ENCODE measurements at regions not wholly inside any gene's neighbourhood (a gene's known extent, or its start where the extent isn't known, plus 50 kb on each side); places are given as distances from the start of the nearest gene placed in this dataset.

DNA sequence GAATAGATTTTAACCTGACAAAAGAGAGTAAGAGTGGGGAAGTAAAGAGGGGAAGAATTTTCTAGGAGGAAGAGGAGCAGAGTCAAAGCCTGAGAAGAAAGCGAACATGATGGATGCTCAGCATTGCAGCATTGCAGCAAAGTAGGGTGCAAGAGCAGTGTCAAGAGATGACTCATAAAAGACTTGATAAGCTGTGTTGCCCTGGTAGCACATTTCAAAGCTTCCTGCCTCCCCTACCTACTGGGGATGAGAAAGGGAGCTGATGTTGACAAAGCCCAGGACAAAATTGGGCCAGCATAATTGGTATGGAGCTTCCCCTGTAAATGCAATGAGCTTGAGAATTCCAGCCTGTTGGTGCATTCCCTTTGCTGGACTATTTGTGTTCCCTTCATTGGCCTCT is 121.6 kb upstream of the ST8SIA2 start:
- in situ Hi-C loops (cut with MboI; ENCODE audit: low pct_unique_long_range_greater_than_20kb in 2 of 9, low sequenced_read_pairs in 9 of 9, unreplicated experiment in 9 of 9) = no loop called here
- peaks cover 15 to 21% of the 10 kb centered on the region in 2 donors for H3K4me1 ChIP-seq (replicated peaks in 1 of 2)
- no peak overlapping the region for H3K4me3 ChIP-seq
- 57 to 100% (median 100%) methylated on average over 1 of the region's 1 CpG; no CpG with 5 or more reads in 3 of the 10 experiments for WGBS, 10 experiments
- H3K27ac ChIP-seq = no peak overlapping the region
- ATAC-seq (replicated peaks in 6 of 8) = no peak

DNA sequence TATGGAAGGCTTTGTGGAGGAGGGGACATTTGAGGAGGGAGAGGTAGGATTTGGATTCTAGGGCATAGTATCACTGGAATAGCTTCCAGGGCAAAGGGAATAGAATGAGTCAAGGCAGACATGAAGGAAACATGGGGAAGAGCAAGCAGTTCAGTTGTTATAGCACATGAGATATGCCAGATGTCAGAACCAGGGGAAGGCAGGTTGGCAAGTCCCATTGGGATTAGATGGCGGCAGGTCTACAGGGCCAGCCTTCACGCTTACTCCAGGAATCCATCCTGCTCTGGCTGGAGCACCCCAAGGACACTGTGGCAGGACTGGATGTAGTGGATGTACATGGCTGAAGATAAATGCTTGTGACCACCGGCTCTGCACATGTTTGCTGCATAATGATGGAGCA is 120.4 kb upstream of the ST8SIA2 start:
- peak in 2 of 8 experiments; percentile 35 to 42 for ATAC-seq (replicated peaks in 6 of 8)
- 15 to 100% (median 83%) methylated on average over 1 to 3 of the region's 3 CpGs; no CpG with 5 or more reads in 5 of the 10 experiments for WGBS, 10 experiments
- in situ Hi-C loops (cut with MboI; ENCODE audit: low pct_unique_long_range_greater_than_20kb in 2 of 9, low sequenced_read_pairs in 9 of 9, unreplicated experiment in 9 of 9) = no loop called here

DNA sequence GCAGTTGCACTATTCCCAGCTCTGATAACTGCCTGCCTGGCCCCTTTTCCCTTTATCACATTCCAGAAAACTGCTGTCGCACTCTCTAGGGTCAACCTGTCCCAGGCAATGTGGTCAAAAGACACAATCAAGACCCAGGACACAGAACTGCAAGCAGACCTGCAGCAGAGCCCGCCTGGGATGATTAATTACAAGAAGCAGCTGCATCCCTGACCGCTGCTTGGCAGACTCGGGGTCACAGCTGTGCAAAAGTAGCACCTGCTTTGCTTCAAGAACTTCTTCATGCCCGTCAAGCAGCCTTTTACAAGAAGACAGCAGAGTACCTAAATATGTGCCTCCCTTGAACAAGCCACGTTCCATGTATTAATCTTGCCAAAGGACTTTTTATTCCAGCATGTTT is 120.0 kb upstream of the ST8SIA2 start:
- peak in 3 of 8 experiments; percentile 65 to 76 (median 72) for ATAC-seq (replicated peaks in 6 of 8)
- Histone ChIP-seq H3K4me3 (no peak overlapping the region), H3K27ac (no peak overlapping the region), H3K4me1 (replicated peaks in 1 of 2) (peaks cover 8 to 12% of the 10 kb centered on the region in 2 donors)
- 0 to 73% (median 53%) methylated on average over 1 to 4 of the region's 6 CpGs; no CpG with 5 or more reads in 4 of the 10 experiments for WGBS, 10 experiments
- in situ Hi-C loops (cut with MboI; ENCODE audit: low pct_unique_long_range_greater_than_20kb in 2 of 9, low sequenced_read_pairs in 9 of 9, unreplicated experiment in 9 of 9) = no loop called here

More for the DNA sequence above, 120.4 kb upstream of the ST8SIA2 start:
- peaks cover 8 to 12% of the 10 kb centered on the region in 2 donors for H3K4me1 ChIP-seq (replicated peaks in 1 of 2)
- H3K4me3 ChIP-seq = no peak overlapping the region
- no peak overlapping the region for H3K27ac ChIP-seq

DNA sequence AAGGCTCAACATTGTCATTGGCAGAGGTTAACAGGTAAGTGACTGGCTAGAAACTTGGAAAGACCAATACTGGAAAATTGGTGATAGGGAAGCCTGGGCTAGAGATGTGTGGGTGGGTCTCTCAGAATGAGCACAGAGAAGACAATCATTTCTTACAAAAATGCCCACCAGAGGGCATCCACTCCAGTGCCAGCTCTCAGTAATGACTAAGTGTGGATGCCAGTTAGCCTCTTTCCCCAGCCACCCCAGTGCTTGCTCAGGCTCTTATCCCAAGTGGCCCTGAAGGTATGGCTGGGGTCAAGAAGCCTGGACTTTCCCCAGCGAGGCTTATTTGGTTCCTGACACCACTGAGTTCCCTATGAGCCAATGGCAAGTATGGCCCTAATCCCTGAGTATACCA is 115.9 kb upstream of the ST8SIA2 start:
- peak in 4 of 8 experiments; percentile 46 to 84 (median 64) for ATAC-seq (replicated peaks in 6 of 8)
- in situ Hi-C loops (cut with MboI; ENCODE audit: low pct_unique_long_range_greater_than_20kb in 2 of 9, low sequenced_read_pairs in 9 of 9, unreplicated experiment in 9 of 9) = no loop called here
- WGBS, 10 experiments = 83% methylated on average over 1 of the region's 1 CpG; no CpG with 5 or more reads in 9 of the 10 experiments
- Histone ChIP-seq H3K4me3 (no peak overlapping the region), H3K27ac (no peak overlapping the region), H3K4me1 (replicated peaks in 1 of 2) (peaks cover 8 to 12% of the 10 kb centered on the region in 2 donors)

DNA sequence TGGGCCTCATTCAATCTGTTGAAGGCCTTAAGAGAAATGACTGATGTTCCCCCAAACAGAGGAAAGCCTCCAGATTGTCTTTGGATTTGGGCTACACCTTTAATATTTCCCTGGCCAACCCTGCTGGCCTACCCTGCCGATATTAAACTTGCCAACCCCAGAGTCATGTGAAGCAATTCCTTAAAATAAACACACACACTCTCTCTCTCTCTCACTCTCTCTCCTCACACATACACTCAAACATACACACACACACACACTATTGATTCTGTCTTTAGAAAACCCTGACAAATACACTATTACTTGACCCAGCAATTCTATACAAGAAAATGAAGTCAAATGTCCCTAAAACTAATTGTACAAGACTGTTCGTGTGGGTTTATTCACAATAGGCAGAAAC is 109.9 kb upstream of the ST8SIA2 start:
- peak in 4 of 8 experiments; percentile 45 to 69 (median 63) for ATAC-seq (replicated peaks in 6 of 8)
- 6 to 85% (median 63%) methylated on average over 1 to 2 of the region's 2 CpGs; no CpG with 5 or more reads in 1 of the 10 experiments for WGBS, 10 experiments

DNA sequence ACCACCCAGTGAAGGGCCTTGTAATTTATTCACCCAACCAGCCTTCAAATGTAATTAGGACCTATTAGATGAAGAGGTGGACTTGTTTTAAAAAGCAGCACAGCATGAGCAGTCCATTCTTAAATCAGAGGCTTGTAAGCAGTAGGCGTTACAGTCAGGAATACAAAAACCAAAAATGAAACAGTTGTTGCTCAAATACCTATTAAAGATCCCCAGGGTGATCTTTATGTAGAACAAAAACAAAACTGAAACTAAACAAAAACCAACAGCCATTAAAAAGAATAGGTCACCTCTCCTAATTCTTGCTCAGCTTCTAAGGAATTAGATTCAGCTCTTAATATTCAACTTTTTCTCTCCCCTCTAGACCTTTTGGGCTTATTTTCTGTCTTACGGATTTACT is 104.9 kb upstream of the ST8SIA2 start:
- H3K27ac ChIP-seq = no peak overlapping the region
- in situ Hi-C loops (cut with MboI; ENCODE audit: low pct_unique_long_range_greater_than_20kb in 2 of 9, low sequenced_read_pairs in 9 of 9, unreplicated experiment in 9 of 9) = no loop called here
- no peak overlapping the region for H3K4me3 ChIP-seq
- no peak for ATAC-seq (replicated peaks in 6 of 8)
- H3K4me1 ChIP-seq (replicated peaks in 1 of 2) = peaks cover 9 to 10% of the 10 kb centered on the region in 2 donors
- 0 to 100% (median 70%) methylated on average over 1 to 2 of the region's 2 CpGs; no CpG with 5 or more reads in 1 of the 10 experiments for WGBS, 10 experiments

More for the DNA sequence above, 109.9 kb upstream of the ST8SIA2 start:
- no peak overlapping the region for H3K4me3 ChIP-seq
- in situ Hi-C loops (cut with MboI; ENCODE audit: low pct_unique_long_range_greater_than_20kb in 2 of 9, low sequenced_read_pairs in 9 of 9, unreplicated experiment in 9 of 9) = no loop called here
- no peak overlapping the region for H3K27ac ChIP-seq
- H3K4me1 ChIP-seq (replicated peaks in 1 of 2) = peaks cover 8 to 11% of the 10 kb centered on the region in 2 donors

DNA sequence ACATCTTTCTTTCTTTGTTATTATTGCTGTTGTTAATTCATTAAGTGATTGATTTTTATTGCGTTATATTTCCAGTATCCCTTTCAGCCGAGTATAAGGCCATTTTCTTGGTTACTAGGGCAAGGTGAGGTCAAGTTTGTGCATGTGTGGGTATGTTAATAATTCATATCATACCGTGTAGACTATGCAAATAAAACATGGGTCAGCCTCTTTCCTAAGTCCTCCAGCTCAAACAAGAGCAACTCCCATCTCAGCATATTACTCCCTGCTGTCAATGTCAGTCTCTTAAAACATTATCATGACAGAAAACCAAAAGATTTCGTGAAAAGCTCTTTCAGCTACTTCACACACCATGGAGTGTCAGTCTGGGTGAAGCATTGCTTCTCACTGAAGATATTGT is 103.9 kb upstream of the ST8SIA2 start:
- in situ Hi-C loops (cut with MboI; ENCODE audit: low pct_unique_long_range_greater_than_20kb in 2 of 9, low sequenced_read_pairs in 9 of 9, unreplicated experiment in 9 of 9) = no loop called here
- no peak overlapping the region for H3K27ac ChIP-seq
- peaks cover 2 to 3% of the 10 kb centered on the region in 2 donors for H3K4me1 ChIP-seq (replicated peaks in 1 of 2)
- H3K4me3 ChIP-seq = no peak overlapping the region
- peak in 4 of 8 experiments; percentile 32 to 89 (median 62) for ATAC-seq (replicated peaks in 6 of 8)
- WGBS, 10 experiments = 9 to 100% (median 62%) methylated on average over 1 to 4 of the region's 4 CpGs

DNA sequence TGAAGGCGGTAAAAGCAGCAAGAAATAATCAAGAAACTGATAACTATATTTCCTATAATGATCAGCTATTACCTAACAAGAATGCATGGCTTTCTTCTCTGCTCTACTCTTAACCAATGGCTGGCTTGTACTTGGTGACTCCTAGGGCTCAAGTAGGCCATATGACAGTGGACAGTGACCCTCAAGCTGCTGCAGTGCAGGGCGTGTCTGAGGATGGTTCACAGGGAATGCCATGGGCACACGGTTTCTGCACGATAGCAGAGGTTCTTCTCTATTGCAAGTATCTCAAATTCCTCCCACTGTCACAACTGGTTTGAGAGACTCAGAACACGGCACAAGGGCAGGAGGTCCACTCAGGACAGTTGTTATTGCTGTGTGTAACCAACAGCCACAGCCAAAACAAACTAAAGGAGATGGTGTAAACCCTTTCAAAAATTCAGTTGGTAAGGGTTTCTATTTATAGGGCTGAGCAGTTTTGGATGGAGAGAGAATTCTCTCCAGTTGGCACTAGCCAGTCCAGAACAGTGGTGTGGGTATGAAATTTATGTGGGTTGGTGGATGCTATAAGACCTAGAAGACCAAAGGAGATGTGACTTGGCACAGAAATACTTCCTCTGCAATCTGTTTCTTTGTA is 103.2 kb upstream of the ST8SIA2 start:
- WGBS, 10 experiments = 17 to 100% (median 85%) methylated on average over 1 to 4 of the region's 5 CpGs; no CpG with 5 or more reads in 1 of the 10 experiments
- peak in 1 of 8 experiments; percentile 16 for ATAC-seq (replicated peaks in 6 of 8)
- no peak overlapping the region for H3K4me3 ChIP-seq
- H3K4me1 ChIP-seq (replicated peaks in 1 of 2) = peaks cover 2 to 3% of the 10 kb centered on the region in 2 donors
- in situ Hi-C loops (cut with MboI; ENCODE audit: low pct_unique_long_range_greater_than_20kb in 2 of 9, low sequenced_read_pairs in 9 of 9, unreplicated experiment in 9 of 9) = no loop called here
- H3K27ac ChIP-seq = no peak overlapping the region

DNA sequence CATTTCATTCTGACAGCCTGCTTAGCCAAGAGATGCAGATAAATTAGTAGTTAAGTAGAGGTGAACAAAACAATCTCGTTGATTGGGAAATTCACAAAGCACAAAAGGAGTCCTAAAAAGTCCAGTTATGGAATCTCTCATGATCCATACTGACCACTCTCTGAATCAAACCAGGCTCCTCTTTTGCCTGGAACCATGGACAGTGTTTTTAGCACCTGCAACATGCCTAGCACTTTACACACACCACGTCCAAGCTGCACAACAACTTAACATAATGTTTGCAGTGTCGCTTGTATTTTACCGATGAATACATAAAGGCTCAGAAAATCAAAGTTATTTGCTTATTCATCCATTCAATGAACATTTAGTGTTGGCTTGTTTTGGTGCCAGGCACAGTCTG is 101.8 kb upstream of the ST8SIA2 start:
- in situ Hi-C loops (cut with MboI; ENCODE audit: low pct_unique_long_range_greater_than_20kb in 2 of 9, low sequenced_read_pairs in 9 of 9, unreplicated experiment in 9 of 9) = no loop called here
- WGBS, 10 experiments = 0 to 93% (median 50%) methylated on average over 1 to 4 of the region's 4 CpGs; no CpG with 5 or more reads in 2 of the 10 experiments
- ATAC-seq (replicated peaks in 6 of 8) = no peak

DNA sequence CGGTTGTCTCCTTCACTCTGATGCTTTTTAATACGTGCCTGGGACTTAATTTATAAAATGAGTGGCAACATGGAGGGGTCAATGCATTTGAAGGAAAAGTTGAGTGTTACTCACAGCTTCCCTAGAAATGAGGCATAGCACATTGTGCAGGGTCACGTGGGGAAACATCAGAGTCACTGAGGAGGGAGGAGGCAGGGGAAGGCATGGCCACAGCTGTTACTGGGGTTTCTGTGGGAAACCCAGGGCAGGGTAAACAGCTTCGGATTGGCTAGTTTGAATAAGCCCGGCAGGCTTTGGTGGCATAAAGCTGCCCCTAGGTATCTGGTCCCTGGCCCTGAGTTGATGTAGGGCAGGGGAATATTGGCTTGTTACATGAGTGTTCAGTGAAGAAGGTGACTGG is 98.9 kb upstream of the ST8SIA2 start:
- 8 to 67% (median 35%) methylated on average over 1 to 5 of the region's 5 CpGs; no CpG with 5 or more reads in 2 of the 10 experiments for WGBS, 10 experiments
- Histone ChIP-seq H3K27ac (no peak overlapping the region), H3K4me1 (replicated peaks in 1 of 2) (peaks cover 0 to 2% of the 10 kb centered on the region in 2 donors), H3K4me3 (no peak overlapping the region)
- peak in 7 of 8 experiments; percentile 56 to 88 (median 73) for ATAC-seq (replicated peaks in 6 of 8)
- in situ Hi-C loops (cut with MboI; ENCODE audit: low pct_unique_long_range_greater_than_20kb in 2 of 9, low sequenced_read_pairs in 9 of 9, unreplicated experiment in 9 of 9) = no loop called here

More for the DNA sequence above, 101.8 kb upstream of the ST8SIA2 start:
- Histone ChIP-seq H3K4me3 (no peak overlapping the region), H3K27ac (no peak overlapping the region), H3K4me1 (replicated peaks in 1 of 2) (peaks cover 2 to 3% of the 10 kb centered on the region in 2 donors)

DNA sequence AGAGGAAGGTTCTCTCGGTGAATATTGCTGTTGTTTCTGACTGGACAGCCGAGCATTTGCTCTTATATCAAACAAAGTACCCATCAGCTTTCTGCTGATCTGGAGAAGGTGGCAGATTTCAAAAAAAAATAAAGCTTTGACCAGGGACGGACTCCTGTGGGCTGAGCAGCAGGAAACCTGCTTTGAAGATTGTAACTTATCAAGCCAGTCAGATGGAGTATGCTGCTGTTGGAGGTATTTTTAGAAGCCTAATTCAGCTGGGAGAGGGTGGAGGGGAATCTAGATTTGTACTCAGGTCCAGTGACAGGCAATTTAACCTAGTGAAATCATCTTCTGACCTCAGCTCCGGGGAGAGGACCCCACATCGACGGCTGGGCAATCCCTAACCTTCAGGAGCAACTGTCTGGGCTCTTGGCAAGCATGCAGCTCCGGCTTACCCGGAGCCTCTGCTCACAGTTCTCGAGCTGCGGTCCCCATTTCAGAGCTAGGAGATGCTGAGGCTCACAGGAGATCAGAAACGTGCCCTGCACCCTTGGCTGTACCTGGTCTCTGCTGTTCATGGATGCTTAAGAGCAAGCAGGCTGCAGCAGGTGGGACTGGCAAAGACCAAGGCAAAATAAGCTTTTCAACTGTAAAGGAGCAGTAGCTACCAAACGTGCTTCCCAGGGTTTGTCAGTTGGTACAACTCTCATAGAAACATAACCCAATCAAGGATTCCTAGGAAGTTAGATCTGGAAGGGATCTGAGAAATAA is 89.3 kb upstream of the ST8SIA2 start:
- WGBS, 10 experiments = 0 to 84% (median 60%) methylated on average over 1 to 12 of the region's 12 CpGs; no CpG with 5 or more reads in 1 of the 10 experiments
- no peak overlapping the region for H3K27ac ChIP-seq
- peaks cover 31 to 36% of the 10 kb centered on the region in 2 donors for H3K4me1 ChIP-seq (replicated peaks in 1 of 2)
- ATAC-seq (replicated peaks in 6 of 8) = peak in 3 of 8 experiments; percentile 16 to 27 (median 18)
- in situ Hi-C loops (cut with MboI; ENCODE audit: low pct_unique_long_range_greater_than_20kb in 2 of 9, low sequenced_read_pairs in 9 of 9, unreplicated experiment in 9 of 9) = no loop called here
- no peak overlapping the region for H3K4me3 ChIP-seq

DNA sequence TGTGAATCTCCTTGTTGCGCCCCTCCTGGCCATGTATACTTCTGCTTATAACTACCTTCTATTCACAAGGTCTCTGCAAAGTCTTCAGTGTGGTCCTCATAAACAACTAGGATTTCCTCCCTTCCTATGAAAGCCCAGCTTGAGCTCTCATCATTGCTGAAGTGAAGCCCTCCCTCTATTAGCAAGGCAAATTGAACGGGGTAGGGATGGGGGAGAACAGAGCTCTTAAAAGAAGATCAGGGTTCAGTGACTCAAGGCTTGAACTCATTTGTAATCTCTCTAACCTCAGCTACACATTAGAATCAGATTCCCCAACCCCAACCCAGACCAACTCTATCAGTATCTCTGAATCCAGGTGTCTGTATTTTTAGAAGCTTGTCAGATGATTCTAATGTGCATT is 88.3 kb upstream of the ST8SIA2 start:
- 0 to 100% (median 49%) methylated on average over 1 to 2 of the region's 2 CpGs; no CpG with 5 or more reads in 3 of the 10 experiments for WGBS, 10 experiments
- in situ Hi-C loops (cut with MboI; ENCODE audit: low pct_unique_long_range_greater_than_20kb in 2 of 9, low sequenced_read_pairs in 9 of 9, unreplicated experiment in 9 of 9) = no loop called here
- Histone ChIP-seq H3K4me1 (replicated peaks in 1 of 2) (peaks cover 31 to 36% of the 10 kb centered on the region in 2 donors), H3K27ac (no peak overlapping the region), H3K4me3 (no peak overlapping the region)
- ATAC-seq (replicated peaks in 6 of 8) = peak in 4 of 8 experiments; percentile 13 to 52 (median 43)

DNA sequence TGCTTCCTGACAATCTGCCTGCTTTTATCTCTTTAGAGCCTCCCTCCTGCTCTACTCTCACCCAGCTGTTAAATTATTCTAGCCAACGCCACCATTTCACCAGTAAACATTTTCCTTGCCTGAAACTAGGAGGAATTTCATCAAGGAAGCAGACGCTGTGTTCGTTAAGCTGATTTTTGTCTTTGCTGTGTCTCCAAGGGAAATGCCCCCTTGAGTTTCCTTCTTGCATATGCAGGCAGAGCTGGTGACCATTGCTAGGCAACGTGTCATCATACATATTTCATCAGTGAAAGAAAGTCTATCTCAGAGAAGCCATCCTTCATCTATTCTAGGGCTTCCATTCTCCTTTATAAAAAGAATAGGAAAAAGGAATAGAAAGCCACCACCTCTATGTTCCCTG is 87.0 kb upstream of the ST8SIA2 start:
- Histone ChIP-seq H3K27ac (peak overlapping the region; percentile 39 to 74), H3K4me1 (replicated peaks in 1 of 2) (peaks cover 31 to 36% of the 10 kb centered on the region in 2 donors), H3K4me3 (peak overlapping the region in 1 of 5 donors; percentile 6)
- 0 to 15% (median 3%) methylated on average over 1 to 4 of the region's 4 CpGs; no CpG with 5 or more reads in 4 of the 10 experiments for WGBS, 10 experiments
- ATAC-seq (replicated peaks in 6 of 8) = peak; percentile 76 to 98 (median 92)
- in situ Hi-C loops (cut with MboI; ENCODE audit: low pct_unique_long_range_greater_than_20kb in 2 of 9, low sequenced_read_pairs in 9 of 9, unreplicated experiment in 9 of 9) = no loop called here

All from motor neuron (in vitro differentiated cells).